SK-N-SH treated with all-trans-retinoic acid at 6 μM for 48 hours (cell line): ENCODE measurements at regions not wholly inside any gene's neighbourhood (a gene's known extent, or its start where the extent isn't known, plus 50 kb on each side); places are given as distances from the start of the nearest gene placed in this dataset.

Experiments
- ARNTL ChIP-seq: fragments of 450-650 bp; formaldehyde crosslinking; IDR thresholded peaks from 2 replicates; pipeline ENCODE4 v1.5.0; 2020; ENCODE audit warnings: low read depth, mild to moderate bottlenecking, moderate library complexity, borderline replicate concordance
- CSRNP3 ChIP-seq: fragments of 250-450 bp; sonication (Bioruptor Pico); IDR thresholded peaks from 2 replicates; pipeline ENCODE4 v1.5.1; 2021; ENCODE audit warnings: mild to moderate bottlenecking, moderate library complexity
- GLIS3 ChIP-seq: fragments of 250-450 bp; sonication (Bioruptor Pico); IDR thresholded peaks from 2 replicates; pipeline ENCODE4 v1.5.0; 2020; ENCODE audit warnings: mild to moderate bottlenecking, moderate library complexity
- PATZ1 ChIP-seq: fragments of 250-450 bp; sonication (Bioruptor Pico); IDR thresholded peaks from 2 replicates; pipeline ENCODE4 v1.8.0; 2020; ENCODE audit warnings: mild to moderate bottlenecking, moderate library complexity, borderline replicate concordance
- RARB ChIP-seq: fragments of 250-450 bp; sonication (Bioruptor Pico); IDR thresholded peaks from 2 replicates; pipeline ENCODE4 v1.8.0; 2021; ENCODE audit warnings: mild to moderate bottlenecking, moderate library complexity
- TOX ChIP-seq: fragments of 250-450 bp; sonication (Bioruptor Pico); IDR thresholded peaks from 2 replicates; pipeline ENCODE4 v1.8.0; 2021; ENCODE audit warnings: mild to moderate bottlenecking, moderate library complexity, borderline replicate concordance
- TF ChIP-seq, protein P1 (sequence below): fragments of 250-450 bp; sonication (Bioruptor Pico); IDR thresholded peaks from 2 replicates; pipeline ENCODE4 v1.5.1; 2020; ENCODE audit warnings: low read depth, mild to moderate bottlenecking, moderate library complexity

- no peak for TF ChIP-seq GLIS3 (CRISPR knock-in tag)
- TF ChIP-seq RARB (CRISPR knock-in tag), result no peak
- no peak for TF ChIP-seq CSRNP3
- no peak for TF ChIP-seq PATZ1 (CRISPR knock-in tag)
- no peak for TF ChIP-seq TOX (CRISPR knock-in tag)
- no peak for TF ChIP-seq ARNTL (CRISPR knock-in tag)
- TF ChIP-seq, protein P1, sequence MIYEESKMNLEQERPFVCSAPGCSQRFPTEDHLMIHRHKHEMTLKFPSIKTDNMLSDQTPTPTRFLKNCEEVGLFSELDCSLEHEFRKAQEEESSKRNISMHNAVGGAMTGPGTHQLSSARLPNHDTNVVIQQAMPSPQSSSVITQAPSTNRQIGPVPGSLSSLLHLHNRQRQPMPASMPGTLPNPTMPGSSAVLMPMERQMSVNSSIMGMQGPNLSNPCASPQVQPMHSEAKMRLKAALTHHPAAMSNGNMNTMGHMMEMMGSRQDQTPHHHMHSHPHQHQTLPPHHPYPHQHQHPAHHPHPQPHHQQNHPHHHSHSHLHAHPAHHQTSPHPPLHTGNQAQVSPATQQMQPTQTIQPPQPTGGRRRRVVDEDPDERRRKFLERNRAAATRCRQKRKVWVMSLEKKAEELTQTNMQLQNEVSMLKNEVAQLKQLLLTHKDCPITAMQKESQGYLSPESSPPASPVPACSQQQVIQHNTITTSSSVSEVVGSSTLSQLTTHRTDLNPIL, result no peak
Measured at GRCh38 chr11:37171451-37171850, 573.4 kb upstream of the RAG2 start.
